Immature natural killer cell (primary cell): ENCODE measurements at regions not wholly inside any gene's neighbourhood (a gene's known extent, or its start where the extent isn't known, plus 50 kb on each side); places are given as distances from the start of the nearest gene placed in this dataset.

Experiments used
- DNase-seq, 3 donors: peaks; one replicate each; pipeline ENCODE4 v3.0.0; 2022; ENCODE audit warnings: mixed read lengths in 1 of 3
- H3K27ac Mint-ChIP-seq, 6 donors: one replicate each; pipeline ENCODE4 v1.8.0; 2020; ENCODE audit warnings: mixed read lengths in 6 of 6, mild to moderate bottlenecking in 5 of 6, inconsistent platforms in 4 of 6, moderate library complexity in 3 of 6
- H3K27me3 Mint-ChIP-seq, 3 donors: one replicate each; pipeline ENCODE4 v1.8.0; 2020 to 2021; ENCODE audit warnings: low read depth in 3 of 3, mild to moderate bottlenecking in 3 of 3, mixed read lengths in 3 of 3, moderate library complexity in 3 of 3, inconsistent platforms in 1 of 3
- H3K36me3 Mint-ChIP-seq, 3 donors: one replicate each; pipeline ENCODE4 v1.8.0; 2020; ENCODE audit warnings: mixed read lengths in 3 of 3, inconsistent platforms in 2 of 3, mild to moderate bottlenecking in 2 of 3
- H3K4me1 Mint-ChIP-seq, 2 donors: one replicate each; pipeline ENCODE4 v1.8.0; 2020; ENCODE audit warnings: inconsistent platforms in 2 of 2, mild to moderate bottlenecking in 2 of 2, mixed read lengths in 2 of 2, moderate library complexity in 1 of 2
- H3K4me3 Mint-ChIP-seq, 5 donors: one replicate each; pipeline ENCODE4 v1.8.0; 2020; ENCODE audit warnings: mild to moderate bottlenecking in 5 of 5, mixed read lengths in 5 of 5, inconsistent platforms in 3 of 5, moderate library complexity in 3 of 5
- H3K9me3 Mint-ChIP-seq, 6 donors: one replicate each; pipeline ENCODE4 v1.8.0; 2020; ENCODE audit warnings: mild to moderate bottlenecking in 6 of 6, mixed read lengths in 6 of 6, inconsistent platforms in 4 of 6, moderate library complexity in 3 of 6

DNA sequence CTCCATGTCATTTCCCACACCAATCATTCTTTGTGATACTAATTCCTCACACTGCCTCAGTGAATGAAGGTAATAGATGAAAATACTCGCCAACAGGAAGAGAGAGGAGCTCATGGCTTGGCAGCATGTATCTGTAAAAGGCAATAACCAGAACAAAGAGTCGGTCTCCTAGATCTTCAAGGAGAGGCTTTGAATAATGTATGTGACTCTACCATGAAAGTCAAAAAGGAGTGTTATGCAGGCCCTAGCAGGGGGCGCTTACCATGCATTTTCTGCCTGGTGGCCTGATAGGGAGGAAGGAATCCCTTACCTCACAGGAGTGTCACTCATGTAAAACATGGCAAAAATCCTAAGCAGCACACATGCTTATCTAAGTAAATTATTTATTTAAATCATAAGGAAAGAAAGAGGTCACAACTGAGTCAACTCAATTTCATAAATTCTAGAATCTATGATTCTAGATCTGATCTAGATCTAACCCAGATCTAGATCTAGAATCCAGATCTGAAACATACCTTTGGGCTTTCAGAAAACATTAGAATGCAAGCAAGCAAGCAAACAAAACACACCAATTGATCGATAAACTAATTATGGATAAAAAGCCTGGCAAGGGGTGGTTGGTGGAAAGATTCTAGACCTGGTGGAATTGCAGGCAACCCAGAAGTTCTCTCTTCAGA is 226.3 kb upstream of the KLF6 start:
- Mint-ChIP-seq H3K27me3 (peaks cover 0 to 2% (median 0%) of the 10 kb centered on the region in 3 donors), H3K36me3 (no peaks in the 10 kb centered on the region), H3K9me3 (no peaks in the 10 kb centered on the region), H3K4me1 (peaks cover 7 to 9% of the 10 kb centered on the region in 2 donors), H3K27ac (no peak overlapping the region), H3K4me3 (no peak overlapping the region)
- DNase-seq, result no peak

DNA sequence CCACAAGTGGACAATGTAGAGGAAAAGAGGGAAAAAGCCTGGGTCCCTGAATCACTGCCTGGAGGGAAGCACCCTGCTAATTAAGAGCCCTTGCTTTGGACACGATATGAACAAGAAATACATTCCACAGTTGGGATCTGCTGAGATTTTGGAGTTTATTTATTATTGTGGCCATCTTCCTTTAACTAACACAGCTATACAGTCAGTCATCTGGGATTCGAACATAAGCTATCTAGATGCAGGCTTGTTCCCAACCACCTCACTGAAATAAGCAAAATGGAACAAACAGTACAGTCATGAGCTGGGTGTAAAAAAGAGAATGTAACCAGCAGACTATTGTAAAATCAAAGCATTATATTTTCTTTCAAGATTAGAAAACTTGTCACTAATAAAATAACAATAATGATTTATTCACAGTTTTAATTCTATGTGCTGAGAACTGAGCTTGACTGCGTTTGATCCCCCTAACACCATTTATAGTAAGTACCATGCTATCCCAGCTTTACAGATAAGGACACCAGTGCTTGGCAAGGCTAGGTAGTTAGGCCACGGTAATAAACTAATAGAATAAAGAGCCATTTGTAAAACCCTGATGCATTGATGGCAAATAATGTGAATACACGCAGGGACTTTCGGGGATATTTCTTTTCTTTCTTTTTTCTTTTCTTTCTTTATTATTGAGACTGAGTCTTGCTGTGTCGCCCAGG is 223.8 kb upstream of the KLF6 start:
- no peak overlapping the region for H3K4me3 Mint-ChIP-seq
- H3K27ac Mint-ChIP-seq, result no peak overlapping the region
- no peaks in the 10 kb centered on the region for H3K9me3 Mint-ChIP-seq
- H3K27me3 Mint-ChIP-seq, result peaks cover 0 to 1% (median under 1%) of the 10 kb centered on the region in 3 donors
- no peak for DNase-seq
- H3K4me1 Mint-ChIP-seq, result peaks cover 5% of the 10 kb centered on the region in 2 donors
- no peaks in the 10 kb centered on the region for H3K36me3 Mint-ChIP-seq

DNA sequence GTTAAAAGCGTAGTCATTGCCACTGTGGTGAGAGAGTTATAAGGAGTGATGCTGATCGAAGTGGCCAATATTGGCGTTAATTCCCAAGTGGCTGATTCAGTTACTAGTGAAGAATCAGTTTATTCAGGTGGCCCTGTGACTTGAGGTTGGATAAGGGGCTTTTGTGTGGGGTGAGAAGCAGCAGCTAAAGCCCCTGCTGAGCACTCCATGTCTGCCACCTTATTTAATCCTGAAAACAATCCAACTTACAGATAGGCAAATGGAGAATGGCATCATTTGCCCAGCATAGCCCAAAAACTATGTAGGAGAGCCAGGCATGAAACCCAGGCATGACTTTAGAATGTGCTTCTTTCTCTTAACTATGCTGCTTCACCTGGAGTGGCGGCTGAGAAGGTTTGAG is 222.8 kb upstream of the KLF6 start:
- no peaks in the 10 kb centered on the region for H3K9me3 Mint-ChIP-seq
- no peak for DNase-seq
- no peaks in the 10 kb centered on the region for H3K4me1 Mint-ChIP-seq
- no peak overlapping the region for H3K27ac Mint-ChIP-seq
- no peaks in the 10 kb centered on the region for H3K36me3 Mint-ChIP-seq
- H3K4me3 Mint-ChIP-seq, result no peak overlapping the region
- peaks cover 0 to 1% (median 0%) of the 10 kb centered on the region in 3 donors for H3K27me3 Mint-ChIP-seq

DNA sequence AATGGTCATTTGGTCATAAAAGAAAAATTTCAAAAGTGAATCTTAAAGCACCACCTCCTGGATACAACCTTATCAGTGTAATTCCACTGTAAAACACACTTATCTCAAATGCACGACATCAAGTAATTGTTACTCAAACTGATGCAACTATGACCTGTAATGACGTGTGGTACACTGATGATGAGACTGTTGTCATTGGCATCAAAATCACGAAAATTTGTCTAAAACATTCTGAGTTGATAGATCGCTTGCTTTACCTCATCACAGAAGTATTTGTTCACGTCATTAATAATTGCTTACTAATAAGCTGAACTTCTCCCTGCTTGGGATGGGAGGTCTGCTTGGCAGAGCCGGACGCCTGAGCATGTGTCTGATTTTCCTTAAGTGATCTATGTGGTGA is 221.8 kb upstream of the KLF6 start:
- H3K4me3 Mint-ChIP-seq, result no peak overlapping the region
- no peaks in the 10 kb centered on the region for H3K4me1 Mint-ChIP-seq
- H3K27ac Mint-ChIP-seq, result no peak overlapping the region
- no peaks in the 10 kb centered on the region for H3K36me3 Mint-ChIP-seq
- DNase-seq, result no peak
- H3K27me3 Mint-ChIP-seq, result peaks cover 0 to 1% (median 0%) of the 10 kb centered on the region in 3 donors
- H3K9me3 Mint-ChIP-seq, result no peaks in the 10 kb centered on the region

- H3K27me3 Mint-ChIP-seq, result peaks cover 0 to 3% (median 2%) of the 10 kb centered on the region in 3 donors
- no peak overlapping the region for H3K4me3 Mint-ChIP-seq
- H3K9me3 Mint-ChIP-seq, result no peaks in the 10 kb centered on the region
- H3K27ac Mint-ChIP-seq, result no peak overlapping the region
- DNase-seq, result no peak
- H3K36me3 Mint-ChIP-seq, result no peaks in the 10 kb centered on the region
- H3K4me1 Mint-ChIP-seq, result no peaks in the 10 kb centered on the region
Measured at GRCh38 chr10:4006051-4006450, 221.0 kb upstream of the KLF6 start.

- Mint-ChIP-seq H3K27me3 (peaks cover 0 to 5% (median 2%) of the 10 kb centered on the region in 3 donors), H3K36me3 (peaks cover 0 to 8% (median 6%) of the 10 kb centered on the region in 3 donors), H3K27ac (no peak overlapping the region), H3K4me3 (no peak overlapping the region), H3K4me1 (no peaks in the 10 kb centered on the region), H3K9me3 (peaks cover 1 to 6% (median 5%) of the 10 kb centered on the region in 6 donors)
- no peak for DNase-seq
Measured at GRCh38 chr10:4004990-4005389, 220.0 kb upstream of the KLF6 start.

- Mint-ChIP-seq H3K27me3 (peaks cover 0 to 5% (median 2%) of the 10 kb centered on the region in 3 donors), H3K9me3 (peaks cover 1 to 12% (median 6%) of the 10 kb centered on the region in 6 donors), H3K27ac (no peak overlapping the region), H3K4me1 (no peaks in the 10 kb centered on the region), H3K4me3 (no peak overlapping the region), H3K36me3 (peaks cover 0 to 8% (median 7%) of the 10 kb centered on the region in 3 donors)
- no peak for DNase-seq
Measured at GRCh38 chr10:4004144-4004543, 219.1 kb upstream of the KLF6 start.

- Mint-ChIP-seq H3K4me1 (no peaks in the 10 kb centered on the region), H3K9me3 (peaks cover 1 to 12% (median 6%) of the 10 kb centered on the region in 6 donors), H3K27me3 (peaks cover 1 to 5% (median 2%) of the 10 kb centered on the region in 3 donors), H3K27ac (no peak overlapping the region), H3K36me3 (peaks cover 0 to 12% (median 7%) of the 10 kb centered on the region in 3 donors), H3K4me3 (no peak overlapping the region)
- no peak for DNase-seq
Measured at GRCh38 chr10:4003348-4003973, 218.5 kb upstream of the KLF6 start.

- no peaks in the 10 kb centered on the region for H3K4me1 Mint-ChIP-seq
- peaks cover 0 to 12% (median 7%) of the 10 kb centered on the region in 3 donors for H3K36me3 Mint-ChIP-seq
- H3K27ac Mint-ChIP-seq, result no peak overlapping the region
- no peak for DNase-seq
- H3K9me3 Mint-ChIP-seq, result peaks cover 1 to 12% (median 6%) of the 10 kb centered on the region in 6 donors
- no peak overlapping the region for H3K4me3 Mint-ChIP-seq
- H3K27me3 Mint-ChIP-seq, result peaks cover 1 to 5% (median 2%) of the 10 kb centered on the region in 3 donors
Measured at GRCh38 chr10:4001811-4002210, 216.8 kb upstream of the KLF6 start.

- H3K9me3 Mint-ChIP-seq, result peaks cover 1 to 12% (median 6%) of the 10 kb centered on the region in 6 donors
- peaks cover 1 to 4% (median 2%) of the 10 kb centered on the region in 3 donors for H3K27me3 Mint-ChIP-seq
- H3K36me3 Mint-ChIP-seq, result peaks cover 0 to 12% (median 7%) of the 10 kb centered on the region in 3 donors
- DNase-seq, result no peak
- H3K4me1 Mint-ChIP-seq, result no peaks in the 10 kb centered on the region
- no peak overlapping the region for H3K4me3 Mint-ChIP-seq
- no peak overlapping the region for H3K27ac Mint-ChIP-seq
Measured at GRCh38 chr10:3999642-4000041, 214.6 kb upstream of the KLF6 start.

- H3K4me1 Mint-ChIP-seq, result no peaks in the 10 kb centered on the region
- DNase-seq, result no peak
- H3K36me3 Mint-ChIP-seq, result peaks cover 0 to 12% (median 7%) of the 10 kb centered on the region in 3 donors
- no peak overlapping the region for H3K27ac Mint-ChIP-seq
- H3K4me3 Mint-ChIP-seq, result no peak overlapping the region
- peaks cover 1 to 12% (median 6%) of the 10 kb centered on the region in 6 donors for H3K9me3 Mint-ChIP-seq
- peaks cover 1 to 6% (median 4%) of the 10 kb centered on the region in 3 donors for H3K27me3 Mint-ChIP-seq
Measured at GRCh38 chr10:3996697-3997096, 211.7 kb upstream of the KLF6 start.

GRCh38 chr10:3995302-3996210 is 210.5 kb upstream of the KLF6 start:
- peaks cover 0 to 10% (median 7%) of the 10 kb centered on the region in 3 donors for H3K36me3 Mint-ChIP-seq
- no peak overlapping the region for H3K27ac Mint-ChIP-seq
- DNase-seq, result no peak
- no peak overlapping the region for H3K4me3 Mint-ChIP-seq
- peaks cover 1 to 11% (median 6%) of the 10 kb centered on the region in 6 donors for H3K9me3 Mint-ChIP-seq
- H3K4me1 Mint-ChIP-seq, result no peaks in the 10 kb centered on the region
- peaks cover 1 to 4% (median 2%) of the 10 kb centered on the region in 3 donors for H3K27me3 Mint-ChIP-seq
